NCI-H2081 treated with DMSO at 0.1 percent for 48 hours (cell line): ENCODE measurements at regions not wholly inside any gene's neighbourhood (a gene's known extent, or its start where the extent isn't known, plus 50 kb on each side); places are given as distances from the start of the nearest gene placed in this dataset.

ENCODE experiments used
- DNase-seq: peaks from one replicate; lab custom pipeline; 2025; lab: John Stamatoyannopoulos, UW

- no peak for DNase-seq
Observed at GRCh38 chr9:108489567-108489966, 366.2 kb downstream of the ACTL7B start.

GRCh38 chr9:108486831-108487230 is 369.0 kb downstream of the ACTL7B start:
- no peak for DNase-seq

GRCh38 chr9:108484468-108484867 is 371.3 kb downstream of the ACTL7B start:
- DNase-seq: no peak

- no peak for DNase-seq
Observed at GRCh38 chr9:108483676-108484075, 372.1 kb downstream of the ACTL7B start.

- DNase-seq: no peak
Observed at GRCh38 chr9:108479989-108480652, 375.7 kb downstream of the ACTL7B start.

- DNase-seq: no peak
Observed at GRCh38 chr9:108478431-108479332, 377.1 kb downstream of the ACTL7B start.

GRCh38 chr9:108477529-108478006 is 378.2 kb downstream of the ACTL7B start:
- DNase-seq: peak; percentile 28

- DNase-seq: no peak
Observed at GRCh38 chr9:108476574-108476973, 379.2 kb downstream of the ACTL7B start.

- DNase-seq: no peak
Observed at GRCh38 chr9:108475813-108476212, 380.0 kb downstream of the ACTL7B start.

GRCh38 chr9:108474356-108474755 is 381.4 kb downstream of the ACTL7B start:
- no peak for DNase-seq

GRCh38 chr9:108473209-108474112 is 382.3 kb downstream of the ACTL7B start:
- peak; percentile 12 for DNase-seq

- no peak for DNase-seq
Observed at GRCh38 chr9:108469654-108470053, 386.1 kb downstream of the ACTL7B start.

GRCh38 chr9:108468364-108468763 is 387.4 kb downstream of the ACTL7B start:
- no peak for DNase-seq

- no peak for DNase-seq
Observed at GRCh38 chr9:108467653-108468324, 388.0 kb downstream of the ACTL7B start.

- DNase-seq: no peak
Observed at GRCh38 chr9:108467161-108467560, 388.6 kb downstream of the ACTL7B start.

- DNase-seq: no peak
Observed at GRCh38 chr9:108466304-108466703, 389.5 kb downstream of the ACTL7B start.

GRCh38 chr9:108463932-108464606 is 391.7 kb downstream of the ACTL7B start:
- DNase-seq: no peak

- DNase-seq: no peak
Observed at GRCh38 chr9:108456903-108457302, 398.9 kb downstream of the ACTL7B start.

GRCh38 chr9:108445431-108446071 is 410.2 kb downstream of the ACTL7B start:
- DNase-seq: no peak
